GM18502 (cell line): ENCODE measurements at regions not wholly inside any gene's neighbourhood (a gene's known extent, or its start where the extent isn't known, plus 50 kb on each side); places are given as distances from the start of the nearest gene placed in this dataset.
"Not testable (repeated sequence)": the region's sequence is repeated elsewhere in the genome, so short reads cannot be mapped to it uniquely, and the experiment has no call there.

ENCODE experiments used
- ATAC-seq: cut with Tn5 transposase; IDR thresholded peaks from one replicate; pipeline ENCODE4 v1.9.1; 2021; ENCODE audit warnings: mild to moderate bottlenecking; ENCODE audit not compliant: unreplicated experiment, poor library complexity

- no peak for ATAC-seq
These were observed 658.4 kb downstream of the UQCRFS1 start for GRCh38 chr19:28554321-28555091.

- ATAC-seq, result no peak
These were observed 659.2 kb downstream of the UQCRFS1 start for GRCh38 chr19:28553764-28554163.

GRCh38 chr19:28553005-28553404 lies 659.9 kb downstream of the UQCRFS1 start:
- no peak for ATAC-seq

- no peak for ATAC-seq
These were observed 663.2 kb downstream of the UQCRFS1 start for GRCh38 chr19:28549680-28550277.

- ATAC-seq, result no peak
These were observed 666.7 kb downstream of the UQCRFS1 start for GRCh38 chr19:28546148-28546685.

GRCh38 chr19:28545397-28545796 lies 667.6 kb downstream of the UQCRFS1 start:
- not testable (repeated sequence) for ATAC-seq

GRCh38 chr19:28544451-28545261 lies 668.3 kb downstream of the UQCRFS1 start:
- ATAC-seq, result no peak

- ATAC-seq, result no peak
These were observed 669.6 kb downstream of the UQCRFS1 start for GRCh38 chr19:28543244-28543776.

GRCh38 chr19:28542394-28543243 lies 670.3 kb downstream of the UQCRFS1 start:
- ATAC-seq, result no peak

- ATAC-seq, result no peak
These were observed 671.2 kb downstream of the UQCRFS1 start for GRCh38 chr19:28541602-28542393.

GRCh38 chr19:28541029-28541428 lies 671.9 kb downstream of the UQCRFS1 start:
- ATAC-seq, result no peak

GRCh38 chr19:28540385-28540784 lies 672.6 kb downstream of the UQCRFS1 start:
- ATAC-seq, result not testable (repeated sequence)

- no peak for ATAC-seq
These were observed 673.2 kb downstream of the UQCRFS1 start for GRCh38 chr19:28539759-28540158.

- not testable (repeated sequence) for ATAC-seq
These were observed 674.4 kb downstream of the UQCRFS1 start for GRCh38 chr19:28538579-28538978.

GRCh38 chr19:28537896-28538295 lies 675.1 kb downstream of the UQCRFS1 start:
- ATAC-seq, result no peak

GRCh38 chr19:28537079-28537478 lies 675.9 kb downstream of the UQCRFS1 start:
- no peak for ATAC-seq

GRCh38 chr19:28535352-28535775 lies 677.6 kb downstream of the UQCRFS1 start:
- ATAC-seq, result no peak

- ATAC-seq, result no peak
These were observed 678.1 kb downstream of the UQCRFS1 start for GRCh38 chr19:28534766-28535351.
